HG03159 (cell line): ENCODE measurements at regions not wholly inside any gene's neighbourhood (a gene's known extent, or its start where the extent isn't known, plus 50 kb on each side); places are given as distances from the start of the nearest gene placed in this dataset.
"Not testable (repeated sequence)": the region's sequence is repeated elsewhere in the genome, so short reads cannot be mapped to it uniquely, and the experiment has no call there.

Experiments used
- ATAC-seq: cut with Tn5 transposase; IDR thresholded peaks from one replicate; pipeline ENCODE4 v1.9.1; 2021; ENCODE audit warnings: mild to moderate bottlenecking, moderate library complexity; ENCODE audit not compliant: unreplicated experiment

DNA sequence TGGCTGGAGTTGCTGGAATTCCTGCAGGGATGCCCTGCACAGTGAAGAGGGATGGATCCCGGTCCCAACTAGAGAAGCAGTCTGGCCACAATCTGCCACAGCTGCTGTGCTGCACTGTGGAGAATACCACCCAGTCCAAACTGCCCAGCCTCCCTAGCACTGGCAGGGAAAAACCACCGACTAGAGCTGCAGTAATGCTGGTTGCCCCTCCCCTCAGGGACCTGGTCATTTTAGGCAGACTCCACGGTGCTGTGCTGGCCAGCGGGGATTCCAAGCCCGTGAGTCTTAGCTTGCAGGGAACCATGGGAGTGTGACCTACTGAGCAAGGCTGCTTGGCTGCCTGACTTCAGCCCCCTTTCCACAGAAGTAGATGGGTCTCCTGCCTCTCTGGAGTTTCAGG lies 478.0 kb upstream of the ATP11B start:
- ATAC-seq = no peak

DNA sequence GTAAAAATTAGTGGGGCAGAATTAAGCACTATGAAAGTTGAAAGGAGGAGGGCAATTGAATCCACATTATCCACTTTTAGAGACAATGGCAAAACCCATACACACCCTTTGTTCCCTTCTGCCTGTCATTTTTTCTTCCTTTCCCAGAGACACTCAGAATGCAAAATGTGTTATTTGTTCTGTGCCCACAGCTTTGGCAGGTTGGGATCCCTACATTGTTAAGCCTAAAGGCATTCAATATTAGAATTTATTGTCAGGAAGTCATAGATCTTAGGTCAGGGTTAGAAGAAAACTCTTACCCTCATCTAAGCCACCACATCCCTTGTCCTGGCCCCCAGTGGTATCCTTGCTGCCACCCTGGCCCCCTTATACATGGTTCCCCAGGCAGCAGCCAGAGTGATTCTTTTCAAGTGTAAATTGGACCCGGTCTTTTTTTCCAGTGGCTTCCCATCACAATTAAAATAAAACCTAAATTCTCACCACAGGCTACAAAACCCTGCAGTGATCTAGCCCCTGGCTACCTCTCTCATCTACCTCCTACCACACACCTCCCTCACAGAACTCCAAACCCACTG lies 470.1 kb upstream of the ATP11B start:
- no peak for ATAC-seq

DNA sequence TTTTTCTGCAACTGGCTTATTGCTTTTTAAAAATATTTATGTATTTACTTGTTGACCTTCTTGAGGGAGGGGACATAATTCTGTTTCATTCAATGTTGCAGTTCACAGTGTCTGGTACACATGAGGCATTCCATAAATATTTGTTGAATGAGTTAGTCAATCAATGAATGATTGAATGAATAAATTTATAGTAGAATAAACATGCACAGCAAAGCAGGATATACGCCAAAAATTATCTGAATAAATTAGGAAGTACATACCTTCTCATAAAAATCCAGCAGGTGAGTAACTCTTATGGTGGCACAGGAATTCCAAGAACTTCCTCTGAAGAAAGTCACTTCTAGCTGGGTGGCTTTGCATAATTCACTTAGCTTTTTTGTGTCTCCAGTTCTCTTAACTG lies 469.4 kb upstream of the ATP11B start:
- ATAC-seq = no peak

DNA sequence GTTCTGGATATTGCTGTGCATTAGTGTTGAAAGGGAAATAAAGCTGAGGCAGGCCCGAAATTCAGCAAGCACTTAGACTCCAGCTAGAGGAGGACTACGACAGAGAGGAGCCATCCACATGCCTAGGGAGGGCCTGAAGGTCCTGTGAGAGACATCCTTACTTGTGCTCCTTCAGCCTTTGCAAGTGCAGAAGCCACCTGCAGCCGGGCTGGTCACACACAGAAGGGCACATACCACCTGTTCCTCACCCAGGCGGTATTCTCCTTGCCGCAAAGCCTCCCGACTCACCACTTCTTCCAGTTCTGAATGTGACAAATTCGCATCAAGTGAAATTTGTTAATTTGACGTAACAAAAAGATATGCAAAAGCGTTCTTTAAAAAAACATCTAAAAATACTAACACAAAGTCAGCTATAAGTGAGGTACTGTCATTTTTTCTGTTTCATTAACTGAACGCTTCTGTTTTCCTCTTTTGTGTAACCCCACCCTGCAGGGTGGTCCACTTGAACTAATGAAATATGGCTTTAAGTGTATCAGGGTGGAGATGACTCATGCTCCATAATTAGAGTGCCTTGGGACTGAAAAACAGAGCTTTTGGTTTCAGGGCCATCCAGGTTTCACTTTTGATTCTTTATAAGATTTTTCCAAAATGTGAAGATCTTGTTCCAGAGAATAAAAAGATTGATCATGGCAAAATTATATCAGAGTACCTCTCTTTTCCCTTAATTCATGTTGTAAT lies 467.9 kb upstream of the ATP11B start:
- peak; percentile 53 for ATAC-seq

DNA sequence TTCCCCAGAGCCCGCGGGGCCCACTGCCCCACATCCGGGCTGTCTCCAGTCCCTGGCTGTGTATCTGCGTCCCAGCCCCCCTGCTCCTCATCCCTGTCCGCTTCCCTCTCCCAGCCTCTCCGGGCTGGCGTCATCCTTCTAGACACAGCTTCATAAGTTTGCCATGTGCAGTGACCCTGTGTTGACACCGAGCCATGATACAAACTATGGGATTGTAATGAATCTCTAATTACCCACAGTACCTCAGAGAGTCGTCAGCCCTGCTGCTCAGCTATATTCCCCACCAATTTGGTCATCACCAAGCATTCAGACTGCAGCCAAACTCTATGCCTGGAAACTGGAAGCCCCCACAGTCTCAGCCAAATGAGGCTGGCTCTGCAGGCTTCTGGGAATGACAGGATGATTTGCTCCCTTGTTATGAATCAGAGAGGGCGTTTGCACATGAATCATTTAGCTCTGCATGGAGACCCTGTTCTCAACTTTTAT lies 466.1 kb upstream of the ATP11B start:
- no peak for ATAC-seq

DNA sequence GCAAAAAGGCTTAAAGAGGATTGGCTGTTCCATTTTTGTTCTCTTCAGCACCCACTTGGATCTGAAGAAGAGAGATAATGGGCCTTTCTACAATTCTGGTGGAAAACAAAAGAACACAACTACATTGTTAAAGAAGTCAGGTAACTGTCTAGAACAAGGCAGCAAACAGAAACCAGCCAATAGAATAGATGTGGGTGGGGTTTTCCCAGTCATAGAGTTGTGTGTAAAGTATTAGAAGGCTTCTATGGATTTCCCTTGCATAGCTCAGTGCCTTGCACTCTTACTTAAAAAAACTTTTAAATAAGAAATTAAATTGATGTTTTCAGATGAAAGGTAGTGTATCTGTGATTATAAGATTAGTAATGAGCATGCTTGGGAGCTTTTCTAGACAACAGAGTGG lies 462.7 kb upstream of the ATP11B start:
- peak; percentile 52 for ATAC-seq

DNA sequence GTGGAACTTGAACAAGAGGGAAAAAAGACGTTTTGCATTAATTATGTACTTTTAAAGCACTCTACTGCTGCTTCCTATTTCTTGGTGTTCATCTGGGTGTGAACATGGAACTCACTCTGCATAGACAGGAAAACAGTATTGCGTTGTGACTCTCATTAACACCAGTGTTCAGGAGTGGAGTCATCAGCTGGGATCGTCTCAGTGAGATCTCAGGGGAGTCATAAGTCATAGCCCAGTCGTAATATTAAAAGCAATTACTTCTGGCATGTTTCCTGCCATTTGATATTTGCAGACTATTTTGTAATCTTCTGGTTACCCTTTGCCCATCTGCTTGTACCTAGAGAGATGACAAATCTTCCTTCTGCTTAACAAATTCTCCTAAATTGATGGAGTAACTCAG lies 462.0 kb upstream of the ATP11B start:
- ATAC-seq = no peak

DNA sequence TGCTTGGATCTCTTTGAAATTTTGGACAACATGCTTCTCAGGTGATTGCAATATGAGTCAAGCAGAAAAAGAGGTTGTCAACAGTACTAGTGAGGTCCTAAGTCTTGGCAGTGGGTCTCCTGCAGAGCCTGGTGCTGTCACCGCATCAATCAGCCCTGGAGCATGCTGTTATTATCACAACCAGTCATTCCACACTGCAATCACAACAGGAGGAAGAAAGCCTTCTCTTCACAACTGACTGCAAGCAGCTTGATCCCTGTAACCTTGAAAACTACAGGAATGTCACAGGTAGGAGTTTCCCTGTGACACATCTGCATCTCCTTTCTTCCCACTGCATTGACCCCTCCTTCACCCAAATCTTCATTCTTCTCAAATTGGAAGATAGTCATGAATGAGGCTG lies 451.1 kb upstream of the ATP11B start:
- ATAC-seq = no peak

DNA sequence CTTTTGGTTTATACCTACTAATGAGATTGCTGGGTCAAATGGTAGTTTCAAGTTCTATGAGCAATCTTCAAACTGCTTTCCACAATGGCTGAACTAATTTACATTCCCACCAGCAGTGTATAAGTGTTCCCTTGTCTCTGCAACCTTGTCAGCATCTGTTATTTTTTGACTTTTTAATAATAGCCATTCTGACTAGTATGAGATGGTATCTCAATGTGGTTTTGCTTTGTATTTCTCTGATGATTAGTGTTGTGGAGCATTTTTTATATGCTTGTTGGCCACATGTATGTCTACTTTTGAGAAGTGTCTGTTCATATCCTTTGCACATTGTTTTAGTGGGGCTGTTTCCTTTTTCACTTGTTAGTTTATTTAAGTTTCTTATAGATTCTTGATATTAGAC lies 449.3 kb upstream of the ATP11B start:
- not testable (repeated sequence) for ATAC-seq

DNA sequence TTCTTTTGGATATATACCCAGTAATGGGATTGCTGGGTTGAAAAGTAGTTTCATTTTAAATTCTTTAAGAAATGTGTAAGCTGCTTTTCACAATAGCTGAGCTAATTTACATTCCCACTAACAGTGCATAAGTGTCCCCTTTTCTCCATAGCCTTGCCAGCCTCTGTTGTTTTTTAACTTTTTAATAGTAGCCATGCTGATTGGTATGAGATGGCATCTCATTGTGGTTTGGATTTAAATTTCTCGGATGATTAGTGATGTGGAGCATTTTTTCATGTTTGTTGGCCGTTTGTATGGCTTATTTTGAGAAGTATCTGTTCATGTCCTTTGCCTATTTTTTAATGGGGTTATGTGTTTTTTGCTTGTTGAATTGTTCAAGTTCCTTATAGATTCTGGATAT lies 444.3 kb upstream of the ATP11B start:
- no peak for ATAC-seq

DNA sequence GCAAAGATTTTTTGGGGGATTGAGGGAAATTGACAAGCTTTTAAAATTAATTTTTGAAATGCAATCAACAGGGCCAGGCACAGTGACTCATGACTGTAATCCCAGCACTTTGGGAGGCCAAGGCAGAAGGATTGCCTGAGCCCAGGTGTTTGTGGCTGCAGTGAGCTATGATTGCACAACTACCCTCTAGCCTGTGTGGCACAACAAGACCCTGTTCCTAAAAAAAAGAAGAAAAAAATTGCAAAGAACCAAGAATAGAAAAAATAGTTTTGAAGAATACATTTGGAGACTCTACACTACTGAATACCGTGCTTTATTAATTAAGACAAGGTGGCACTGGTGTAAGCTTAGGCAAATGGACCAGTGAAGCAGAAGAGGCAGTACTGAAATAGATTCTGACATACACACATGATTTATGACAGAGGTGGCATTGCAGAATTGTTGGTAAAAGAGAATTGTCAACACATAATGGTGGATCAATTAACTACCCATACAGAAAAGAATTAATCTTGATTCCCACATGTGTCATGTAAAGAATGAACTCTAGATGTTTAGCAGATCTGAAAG lies 443.3 kb upstream of the ATP11B start:
- ATAC-seq = no peak

DNA sequence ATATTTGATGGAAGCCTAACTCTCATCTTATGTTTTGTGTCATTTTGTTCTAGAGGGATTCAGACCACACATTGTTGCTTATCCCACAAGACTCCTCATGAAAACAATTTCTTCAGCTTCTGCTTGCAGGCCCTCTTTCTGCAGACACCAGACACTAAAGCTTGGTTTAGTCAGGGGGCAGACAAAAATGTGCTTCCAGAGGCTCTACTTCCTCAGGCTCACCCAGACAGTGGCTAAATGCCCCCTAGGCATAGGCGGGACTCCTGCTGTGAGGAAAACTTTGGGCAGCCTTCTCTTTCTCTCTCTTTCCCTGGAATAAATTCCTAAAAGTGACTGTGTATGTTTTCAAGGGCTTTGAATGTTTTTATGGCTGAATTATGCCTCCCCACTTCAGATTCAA lies 435.4 kb upstream of the ATP11B start:
- no peak for ATAC-seq

DNA sequence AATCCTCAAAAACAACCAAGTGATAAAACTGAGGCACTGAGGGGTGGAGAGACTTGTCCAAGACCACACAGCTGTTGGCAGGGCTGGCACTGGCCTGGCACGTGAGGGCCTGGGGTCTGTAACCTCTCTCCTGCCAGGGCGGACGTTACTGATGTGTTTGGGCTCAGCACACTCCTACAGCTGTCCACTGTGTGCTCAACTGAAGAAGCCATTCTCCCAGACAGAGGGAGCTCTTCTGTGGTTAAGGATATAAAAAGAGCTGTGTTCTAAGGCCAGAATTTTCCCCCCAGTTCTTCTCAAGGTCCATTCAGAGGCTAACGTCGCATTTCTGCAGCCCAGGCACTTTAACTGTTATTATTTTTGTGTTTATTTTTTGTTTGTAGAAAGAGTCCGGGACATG lies 429.0 kb upstream of the ATP11B start:
- no peak for ATAC-seq

DNA sequence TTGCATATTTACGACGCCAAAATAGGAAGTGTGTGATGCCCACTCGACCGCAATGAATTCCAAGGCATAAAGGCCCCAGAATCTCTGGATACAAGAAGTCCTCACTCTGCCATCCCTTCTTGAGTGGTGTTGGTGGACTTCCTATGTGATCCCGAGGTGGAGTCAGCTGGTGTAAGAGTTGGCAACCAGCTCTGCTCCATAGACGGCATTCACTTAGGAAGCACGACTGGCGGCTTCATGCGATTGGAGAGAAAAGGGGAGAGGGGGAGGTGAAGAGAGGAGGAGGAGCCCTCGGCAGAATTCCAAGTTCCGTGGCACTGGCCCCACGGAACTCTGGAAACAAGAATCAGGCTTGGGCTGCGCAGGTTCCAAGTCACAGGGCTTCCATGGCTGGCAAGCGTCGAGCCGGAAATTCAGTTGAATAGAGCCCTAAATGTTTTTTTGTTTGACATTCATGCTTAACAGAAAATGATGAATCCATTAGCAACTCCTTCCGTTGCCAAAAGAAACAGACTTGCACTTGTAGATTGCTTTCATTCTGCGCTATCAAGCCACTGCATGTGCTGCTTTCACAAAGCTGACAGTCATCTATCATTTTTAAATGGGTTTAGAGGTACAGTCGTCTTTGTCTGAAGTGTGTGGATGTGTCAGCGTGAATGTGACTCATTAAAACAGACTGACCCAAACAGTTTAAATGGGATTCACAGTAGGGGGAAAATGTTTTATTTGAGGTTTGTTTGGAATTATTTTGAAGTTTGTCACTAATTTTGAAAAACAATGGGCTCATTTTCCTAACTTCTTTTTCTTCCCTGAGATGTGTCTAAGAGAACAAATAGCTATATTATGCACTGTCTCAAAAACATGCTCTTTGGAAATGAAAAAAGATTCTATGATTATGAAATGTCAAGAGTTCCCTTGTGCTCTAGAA lies 428.3 kb upstream of the ATP11B start:
- no peak for ATAC-seq

DNA sequence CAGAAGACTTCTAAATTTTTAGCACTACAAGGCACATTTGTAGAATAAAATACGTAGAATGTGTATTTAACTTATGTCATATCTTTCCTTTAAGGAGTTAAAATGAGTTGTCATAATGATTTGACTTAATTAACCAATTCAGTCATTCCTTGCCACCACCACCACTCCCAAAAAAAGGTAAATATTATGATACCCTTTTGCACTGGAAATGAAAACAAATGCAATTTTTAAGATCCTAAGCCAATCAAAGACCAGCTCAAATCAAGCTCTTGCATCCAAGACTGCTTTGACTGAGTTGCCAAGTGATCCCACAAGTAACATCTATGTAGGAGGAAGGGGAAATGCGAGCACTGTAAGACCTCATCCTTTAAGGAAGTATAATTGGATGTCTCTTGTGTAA lies 426.6 kb upstream of the ATP11B start:
- no peak for ATAC-seq

DNA sequence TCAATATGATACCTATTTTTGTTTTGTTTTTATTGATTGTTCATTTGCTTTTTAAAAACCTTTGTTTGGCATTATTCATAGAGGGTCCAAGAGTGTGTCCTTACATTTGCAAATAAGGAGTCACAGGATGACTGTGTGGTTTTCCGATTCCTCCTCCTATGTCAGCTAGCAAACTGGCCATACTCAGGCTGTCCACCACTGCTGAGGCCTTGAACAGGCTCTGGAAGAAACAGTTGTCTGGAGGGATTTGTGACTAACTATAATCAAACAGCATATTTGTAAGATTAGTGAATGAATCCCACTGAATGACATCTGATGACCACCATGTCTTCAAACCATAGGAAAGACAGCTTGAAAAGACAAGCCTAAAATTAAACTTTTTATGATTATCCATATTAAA lies 423.4 kb upstream of the ATP11B start:
- ATAC-seq = no peak

DNA sequence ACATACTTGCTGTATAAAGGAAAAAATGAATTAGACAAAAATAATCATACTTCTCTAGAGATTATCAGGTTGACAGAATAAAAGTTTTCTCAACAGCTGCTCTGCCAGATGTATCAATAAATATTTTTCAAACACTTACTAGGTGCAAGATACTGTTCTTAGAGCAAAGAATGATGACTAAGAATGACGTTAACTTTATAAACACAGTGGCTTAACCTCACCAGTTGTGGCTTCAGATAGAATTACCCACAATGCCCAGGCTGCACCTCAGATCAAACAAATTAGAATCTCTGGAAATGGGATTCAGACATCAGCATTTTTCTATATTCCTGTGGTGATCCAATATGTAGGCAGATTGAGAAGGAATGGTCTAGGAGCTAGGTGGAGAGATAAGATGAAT lies 422.4 kb upstream of the ATP11B start:
- no peak for ATAC-seq

DNA sequence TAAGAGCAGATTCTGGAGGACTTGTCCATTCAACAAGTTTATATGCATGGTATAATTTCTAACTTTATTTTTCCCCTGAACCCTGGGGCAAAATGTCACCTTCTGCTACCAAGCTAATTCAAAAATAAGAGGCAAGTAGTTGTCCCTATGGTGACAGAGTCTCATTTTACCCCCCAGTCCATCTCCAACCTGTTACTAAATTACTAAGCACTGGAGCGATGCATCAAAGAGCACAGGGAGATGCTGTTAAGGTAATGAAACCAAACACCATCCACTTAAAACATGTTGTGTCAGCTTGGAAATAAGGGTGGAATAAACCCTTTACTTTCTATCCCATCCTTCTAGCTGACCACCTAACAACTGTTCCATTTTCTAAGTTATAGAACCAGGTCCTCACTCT lies 417.4 kb upstream of the ATP11B start:
- no peak for ATAC-seq

DNA sequence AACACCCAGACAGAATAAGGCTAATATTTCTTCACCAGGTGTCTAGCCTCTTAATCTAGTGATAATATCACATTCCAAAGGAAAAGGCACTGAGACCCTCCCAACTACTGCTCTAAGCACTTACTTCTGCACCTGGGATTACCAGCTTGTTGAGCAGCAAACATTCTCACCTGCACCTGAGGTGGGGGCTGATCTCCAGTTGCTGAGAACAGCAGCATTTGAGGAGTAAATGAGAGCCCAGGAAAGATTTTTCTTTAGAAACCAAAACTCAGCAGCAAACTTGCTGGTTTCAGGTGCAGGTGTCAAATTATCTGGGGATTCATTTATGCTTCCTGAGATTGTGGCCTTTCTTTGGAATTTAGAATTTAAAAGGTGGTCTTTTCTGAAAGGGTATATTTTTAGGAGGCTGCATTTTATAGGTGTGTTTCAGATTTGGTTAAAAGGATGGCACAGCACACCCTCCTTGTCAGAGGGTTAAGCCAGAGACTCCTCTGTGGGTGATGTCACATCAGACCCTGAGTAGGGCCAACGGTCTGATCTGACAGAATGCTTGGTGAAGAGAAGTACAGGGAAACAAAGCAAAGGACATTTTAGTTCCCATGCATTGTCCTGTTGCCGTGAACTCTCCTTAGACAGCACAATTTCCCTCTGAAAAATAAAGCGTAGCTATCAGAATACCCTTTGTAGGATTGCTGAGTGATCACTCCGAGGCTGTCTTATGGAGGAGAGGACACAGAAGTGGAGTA lies 411.0 kb upstream of the ATP11B start:
- ATAC-seq = no peak

DNA sequence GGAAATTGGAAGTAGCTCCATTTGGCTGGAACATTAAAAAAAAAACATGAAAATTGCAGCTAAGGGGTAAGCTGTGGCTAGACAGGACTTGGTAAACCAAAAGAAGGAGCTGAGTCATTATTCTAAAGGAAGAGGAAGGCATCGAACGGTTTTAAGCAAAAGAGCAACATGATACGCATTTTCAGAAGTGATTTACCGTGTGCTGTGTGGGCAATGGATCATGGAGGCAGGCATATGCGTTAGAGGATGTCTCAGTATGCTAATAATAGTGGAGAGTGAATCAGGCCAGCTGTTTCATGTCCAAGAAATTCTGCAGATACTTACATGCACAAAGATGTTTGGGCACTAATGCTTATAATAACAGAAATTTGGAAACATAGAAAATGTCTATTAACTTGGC lies 409.1 kb upstream of the ATP11B start:
- no peak for ATAC-seq

DNA sequence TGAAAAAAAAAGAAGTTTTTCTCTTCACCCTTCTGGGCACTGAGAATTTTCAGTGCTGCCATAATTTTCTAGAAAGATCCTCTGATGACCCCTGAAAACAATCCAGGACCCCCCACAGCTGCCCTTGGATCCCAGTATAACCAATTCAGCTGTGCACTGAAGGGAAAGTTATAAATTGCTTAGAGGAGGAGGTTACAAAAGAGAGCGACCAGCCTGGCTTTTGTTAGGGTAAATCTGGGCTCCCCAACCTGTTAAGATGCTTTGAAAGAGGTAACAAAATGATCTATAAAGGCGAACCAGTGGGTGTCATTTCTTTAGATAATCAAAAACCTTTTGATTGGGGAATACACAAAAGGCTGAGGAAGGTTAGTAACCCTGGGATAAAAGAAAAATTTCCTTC lies 407.9 kb upstream of the ATP11B start:
- no peak for ATAC-seq
